ENCODE measurements at regions not wholly inside any gene's neighbourhood (a gene's known extent, or its start where the extent isn't known, plus 50 kb on each side); places are given as distances from the start of the nearest gene placed in this dataset.

GRCh38 chr12:24363177-24363754 lies 413.8 kb upstream of the SOX5 start:
- H3K9me3 ChIP-seq (replicated peaks; ENCODE audit: control insufficient read depth, insufficient read depth, low read length), result no peaks in the 10 kb centered on the region
- no peaks in the 10 kb centered on the region for H3K27me3 ChIP-seq (ENCODE audit: control insufficient read depth in 2 of 2, insufficient read depth in 2 of 2, low read length in 2 of 2)
- ChIA-PET POLR2A (no interaction called here), CTCF (no interaction called here)
- TF ChIP-seq POLR2AphosphoS5 (IDR thresholded peaks at IDR 0.05; ENCODE audit: insufficient read depth, low read depth, low read length), result no peak
- TF ChIP-seq GATA2 (IDR thresholded peaks at IDR 0.05; ENCODE audit: insufficient read depth, insufficient read length, low read depth, low read length), result no peak
- TF ChIP-seq POLR2A (IDR thresholded peaks at IDR 0.05; ENCODE audit: low read depth, low read length), result no peak
- no peak for TF ChIP-seq JUN (IDR thresholded peaks at IDR 0.05; ENCODE audit: borderline replicate concordance, insufficient read depth, insufficient read length, low read depth)
- no peak for TF ChIP-seq CTCF (IDR thresholded peaks at IDR 0.05; ENCODE audit: extremely low read depth in 1 of 2, insufficient read depth in 1 of 2, low read depth in 1 of 2, low read length in 2 of 2)
- TF ChIP-seq EZH2 (IDR thresholded peaks at IDR 0.05; ENCODE audit: borderline replicate concordance, low read depth, low read length, severe bottlenecking), result no peak
- no peak for TF ChIP-seq FOS (IDR thresholded peaks at IDR 0.05; ENCODE audit: borderline replicate concordance, insufficient read depth, low read length)
- TF ChIP-seq MAX (IDR thresholded peaks at IDR 0.05; ENCODE audit: insufficient read depth, insufficient read length), result no peak
- TF ChIP-seq MYC (IDR thresholded peaks at IDR 0.05; ENCODE audit: low read depth, low read length), result no peak
- H3K4me3 ChIP-seq (replicated peaks in 1 of 3; ENCODE audit: insufficient read depth in 1 of 3, low read depth in 1 of 3, low read length in 3 of 3), result no peak overlapping the region
- H3K9me1 ChIP-seq (replicated peaks; ENCODE audit: control insufficient read depth, extremely low read depth, insufficient read depth, low read length), result no peaks in the 10 kb centered on the region
- intact Hi-C loops (cut with micrococcal nuclease), result loop anchor here (5.0 kb wide), 1 partner anchor 199 kb away; no protein-coding TSS in a partner anchor
- no peak overlapping the region for H3K27ac ChIP-seq (ENCODE audit: insufficient read depth, low read depth, low read length)
- H3K9ac ChIP-seq (replicated peaks; ENCODE audit: extremely low read depth, insufficient read depth, low read length), result no peak overlapping the region
- H3K79me2 ChIP-seq (ENCODE audit: control insufficient read depth, insufficient read depth, low read length), result no peaks in the 10 kb centered on the region
- no peaks in the 10 kb centered on the region for H3K4me1 ChIP-seq (ENCODE audit: control insufficient read depth, extremely low read depth, insufficient read depth, low read length)
- dilution Hi-C loops (cut with MboI; ENCODE audit: extremely low pct_ligation_motif_present, low sequenced_read_pairs), result no loop called here
- BruUV-seq (replicated peaks), result no TSS peak
- H3K4me2 ChIP-seq (ENCODE audit: insufficient read depth, low read length), result no peak overlapping the region
- H4K20me1 ChIP-seq (replicated peaks; ENCODE audit: control insufficient read depth, extremely low read depth, insufficient read depth, low read length), result no peaks in the 10 kb centered on the region
- H3K36me3 ChIP-seq (ENCODE audit: control insufficient read depth in 2 of 2, extremely low read depth in 1 of 2, insufficient read depth in 2 of 2, low read length in 2 of 2), result no peaks in the 10 kb centered on the region
- FAIRE-seq, result no peak
- H2AFZ ChIP-seq (ENCODE audit: low read depth, low read length), result no peak overlapping the region
- DNase-seq (ENCODE audit: low read depth, low spot score), result no peak
